ENCODE measurements at regions not wholly inside any gene's neighbourhood (a gene's known extent, or its start where the extent isn't known, plus 50 kb on each side); places are given as distances from the start of the nearest gene placed in this dataset.

- no peaks in the 10 kb centered on the region for H3K27me3 ChIP-seq (ENCODE audit: control insufficient read depth in 1 of 2, insufficient read depth in 2 of 2, low read length in 2 of 2)
- no peaks in the 10 kb centered on the region for H3K36me3 ChIP-seq (ENCODE audit: control insufficient read depth in 2 of 2, insufficient read depth in 2 of 2, low read length in 1 of 2)
- H3K9me3 ChIP-seq (ENCODE audit: control insufficient read depth in 2 of 2, insufficient read depth in 1 of 2, low read depth in 1 of 2, low read length in 1 of 2), result no peaks in the 10 kb centered on the region
- no peak overlapping the region for H3K4me3 ChIP-seq (ENCODE audit: low read depth in 1 of 2, low read length in 2 of 2)
- 76 to 82% methylated on average over 1 of the region's 1 CpG for WGBS, 2 donors
- H3K27ac ChIP-seq (ENCODE audit: low read depth in 2 of 2, low read length in 1 of 2), result no peak overlapping the region
- no peaks in the 10 kb centered on the region for H3K4me1 ChIP-seq (ENCODE audit: control insufficient read depth in 2 of 2, insufficient read depth in 2 of 2, low read length in 1 of 2)
Observed at GRCh38 chr5:130545291-130545690, 619.8 kb downstream of the HINT1 start.

GRCh38 chr5:130541617-130542221 lies 623.3 kb downstream of the HINT1 start:
- no peak overlapping the region for H3K4me3 ChIP-seq (ENCODE audit: low read depth in 1 of 2, low read length in 2 of 2)
- H3K4me1 ChIP-seq (ENCODE audit: control insufficient read depth in 2 of 2, insufficient read depth in 2 of 2, low read length in 1 of 2), result no peaks in the 10 kb centered on the region
- H3K36me3 ChIP-seq (ENCODE audit: control insufficient read depth in 2 of 2, insufficient read depth in 2 of 2, low read length in 1 of 2), result no peaks in the 10 kb centered on the region
- WGBS, 2 donors, result 23 to 36% methylated on average over 3 of the region's 3 CpGs
- H3K27me3 ChIP-seq (ENCODE audit: control insufficient read depth in 1 of 2, insufficient read depth in 2 of 2, low read length in 2 of 2), result no peaks in the 10 kb centered on the region
- no peak overlapping the region for H3K27ac ChIP-seq (ENCODE audit: low read depth in 2 of 2, low read length in 1 of 2)
- no peaks in the 10 kb centered on the region for H3K9me3 ChIP-seq (ENCODE audit: control insufficient read depth in 2 of 2, insufficient read depth in 1 of 2, low read depth in 1 of 2, low read length in 1 of 2)

GRCh38 chr5:130536691-130537090 lies 628.4 kb downstream of the HINT1 start:
- 78 to 85% methylated on average over 1 of the region's 1 CpG for WGBS, 2 donors
- H3K27me3 ChIP-seq (ENCODE audit: control insufficient read depth in 1 of 2, insufficient read depth in 2 of 2, low read length in 2 of 2), result no peaks in the 10 kb centered on the region
- no peaks in the 10 kb centered on the region for H3K9me3 ChIP-seq (ENCODE audit: control insufficient read depth in 2 of 2, insufficient read depth in 1 of 2, low read depth in 1 of 2, low read length in 1 of 2)
- H3K36me3 ChIP-seq (ENCODE audit: control insufficient read depth in 2 of 2, insufficient read depth in 2 of 2, low read length in 1 of 2), result no peaks in the 10 kb centered on the region
- no peak overlapping the region for H3K27ac ChIP-seq (ENCODE audit: low read depth in 2 of 2, low read length in 1 of 2)
- no peak overlapping the region for H3K4me3 ChIP-seq (ENCODE audit: low read depth in 1 of 2, low read length in 2 of 2)
- no peaks in the 10 kb centered on the region for H3K4me1 ChIP-seq (ENCODE audit: control insufficient read depth in 2 of 2, insufficient read depth in 2 of 2, low read length in 1 of 2)

- Histone ChIP-seq H3K4me3 (ENCODE audit: low read depth in 1 of 2, low read length in 2 of 2) (no peak overlapping the region), H3K4me1 (ENCODE audit: control insufficient read depth in 2 of 2, insufficient read depth in 2 of 2, low read length in 1 of 2) (peaks cover 0 to 2% of the 10 kb centered on the region in 2 donors), H3K27me3 (ENCODE audit: control insufficient read depth in 1 of 2, insufficient read depth in 2 of 2, low read length in 2 of 2) (no peaks in the 10 kb centered on the region), H3K36me3 (ENCODE audit: control insufficient read depth in 2 of 2, insufficient read depth in 2 of 2, low read length in 1 of 2) (no peaks in the 10 kb centered on the region), H3K27ac (ENCODE audit: low read depth in 2 of 2, low read length in 1 of 2) (no peak overlapping the region), H3K9me3 (ENCODE audit: control insufficient read depth in 2 of 2, insufficient read depth in 1 of 2, low read depth in 1 of 2, low read length in 1 of 2) (no peaks in the 10 kb centered on the region)
Observed at GRCh38 chr5:130532786-130533185, 628.5 kb downstream of the CHSY3 start.

- WGBS, 2 donors, result 66 to 71% methylated on average over 8 of the region's 8 CpGs
- Histone ChIP-seq H3K36me3 (ENCODE audit: control insufficient read depth in 2 of 2, insufficient read depth in 2 of 2, low read length in 1 of 2) (no peaks in the 10 kb centered on the region), H3K4me3 (ENCODE audit: low read depth in 1 of 2, low read length in 2 of 2) (no peak overlapping the region), H3K27me3 (ENCODE audit: control insufficient read depth in 1 of 2, insufficient read depth in 2 of 2, low read length in 2 of 2) (no peaks in the 10 kb centered on the region), H3K4me1 (ENCODE audit: control insufficient read depth in 2 of 2, insufficient read depth in 2 of 2, low read length in 1 of 2) (peaks cover 0 to 2% of the 10 kb centered on the region in 2 donors), H3K27ac (ENCODE audit: low read depth in 2 of 2, low read length in 1 of 2) (no peak overlapping the region), H3K9me3 (ENCODE audit: control insufficient read depth in 2 of 2, insufficient read depth in 1 of 2, low read depth in 1 of 2, low read length in 1 of 2) (no peaks in the 10 kb centered on the region)
Observed at GRCh38 chr5:130529511-130530485, 625.5 kb downstream of the CHSY3 start.

GRCh38 chr5:130529111-130529510 lies 624.8 kb downstream of the CHSY3 start:
- WGBS, 2 donors, result 97 to 100% methylated on average over 1 of the region's 1 CpG
- Histone ChIP-seq H3K9me3 (ENCODE audit: control insufficient read depth in 2 of 2, insufficient read depth in 1 of 2, low read depth in 1 of 2, low read length in 1 of 2) (no peaks in the 10 kb centered on the region), H3K4me3 (ENCODE audit: low read depth in 1 of 2, low read length in 2 of 2) (no peak overlapping the region), H3K36me3 (ENCODE audit: control insufficient read depth in 2 of 2, insufficient read depth in 2 of 2, low read length in 1 of 2) (no peaks in the 10 kb centered on the region), H3K4me1 (ENCODE audit: control insufficient read depth in 2 of 2, insufficient read depth in 2 of 2, low read length in 1 of 2) (peaks cover 0 to 2% of the 10 kb centered on the region in 2 donors), H3K27ac (ENCODE audit: low read depth in 2 of 2, low read length in 1 of 2) (no peak overlapping the region), H3K27me3 (ENCODE audit: control insufficient read depth in 1 of 2, insufficient read depth in 2 of 2, low read length in 2 of 2) (no peaks in the 10 kb centered on the region)

- no peak overlapping the region for H3K27ac ChIP-seq (ENCODE audit: low read depth in 2 of 2, low read length in 1 of 2)
- H3K36me3 ChIP-seq (ENCODE audit: control insufficient read depth in 2 of 2, insufficient read depth in 2 of 2, low read length in 1 of 2), result no peaks in the 10 kb centered on the region
- no peaks in the 10 kb centered on the region for H3K9me3 ChIP-seq (ENCODE audit: control insufficient read depth in 2 of 2, insufficient read depth in 1 of 2, low read depth in 1 of 2, low read length in 1 of 2)
- H3K4me1 ChIP-seq (ENCODE audit: control insufficient read depth in 2 of 2, insufficient read depth in 2 of 2, low read length in 1 of 2), result peaks cover 0 to 2% of the 10 kb centered on the region in 2 donors
- no peaks in the 10 kb centered on the region for H3K27me3 ChIP-seq (ENCODE audit: control insufficient read depth in 1 of 2, insufficient read depth in 2 of 2, low read length in 2 of 2)
- no peak overlapping the region for H3K4me3 ChIP-seq (ENCODE audit: low read depth in 1 of 2, low read length in 2 of 2)
Observed at GRCh38 chr5:130528474-130528873, 624.2 kb downstream of the CHSY3 start.

- Histone ChIP-seq H3K9me3 (ENCODE audit: control insufficient read depth in 2 of 2, insufficient read depth in 1 of 2, low read depth in 1 of 2, low read length in 1 of 2) (no peaks in the 10 kb centered on the region), H3K36me3 (ENCODE audit: control insufficient read depth in 2 of 2, insufficient read depth in 2 of 2, low read length in 1 of 2) (no peaks in the 10 kb centered on the region), H3K27me3 (ENCODE audit: control insufficient read depth in 1 of 2, insufficient read depth in 2 of 2, low read length in 2 of 2) (no peaks in the 10 kb centered on the region), H3K4me1 (ENCODE audit: control insufficient read depth in 2 of 2, insufficient read depth in 2 of 2, low read length in 1 of 2) (peaks cover 0 to 2% of the 10 kb centered on the region in 2 donors), H3K4me3 (ENCODE audit: low read depth in 1 of 2, low read length in 2 of 2) (no peak overlapping the region), H3K27ac (ENCODE audit: low read depth in 2 of 2, low read length in 1 of 2) (no peak overlapping the region)
- 65 to 68% methylated on average over 3 of the region's 3 CpGs for WGBS, 2 donors
Observed at GRCh38 chr5:130526708-130527107, 622.4 kb downstream of the CHSY3 start.

GRCh38 chr5:130520211-130520610 lies 615.9 kb downstream of the CHSY3 start:
- Histone ChIP-seq H3K4me1 (ENCODE audit: control insufficient read depth in 2 of 2, insufficient read depth in 2 of 2, low read length in 1 of 2) (no peaks in the 10 kb centered on the region), H3K27me3 (ENCODE audit: control insufficient read depth in 1 of 2, insufficient read depth in 2 of 2, low read length in 2 of 2) (no peaks in the 10 kb centered on the region), H3K36me3 (ENCODE audit: control insufficient read depth in 2 of 2, insufficient read depth in 2 of 2, low read length in 1 of 2) (no peaks in the 10 kb centered on the region), H3K4me3 (ENCODE audit: low read depth in 1 of 2, low read length in 2 of 2) (no peak overlapping the region), H3K27ac (ENCODE audit: low read depth in 2 of 2, low read length in 1 of 2) (no peak overlapping the region), H3K9me3 (ENCODE audit: control insufficient read depth in 2 of 2, insufficient read depth in 1 of 2, low read depth in 1 of 2, low read length in 1 of 2) (peaks cover 0 to 2% of the 10 kb centered on the region in 2 donors)
- 61 to 63% methylated on average over 1 of the region's 1 CpG for WGBS, 2 donors
